ENCODE measurements at regions not wholly inside any gene's neighbourhood (a gene's known extent, or its start where the extent isn't known, plus 50 kb on each side); places are given as distances from the start of the nearest gene placed in this dataset.

DNA sequence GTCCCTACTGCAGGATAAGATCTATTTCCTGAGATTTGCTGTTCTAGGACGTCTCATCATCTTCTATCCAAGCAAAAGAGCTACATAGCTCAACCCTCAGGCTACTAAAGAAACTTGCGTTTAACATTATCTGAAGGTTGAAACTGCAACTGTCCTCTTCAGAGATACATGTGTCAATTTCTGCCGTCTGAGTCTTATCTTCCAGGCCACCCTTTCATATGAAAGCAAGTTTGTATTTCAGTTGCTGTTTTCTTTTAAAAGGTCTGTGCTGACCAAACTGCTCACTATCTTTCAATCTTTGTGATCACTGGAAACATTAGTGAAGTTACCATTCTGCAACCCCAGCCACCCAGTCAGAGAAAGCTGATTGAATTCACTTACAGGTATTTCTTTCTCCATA, 108.6 kb upstream of the RAB3GAP2 start:
- TF ChIP-seq, protein P1, sequence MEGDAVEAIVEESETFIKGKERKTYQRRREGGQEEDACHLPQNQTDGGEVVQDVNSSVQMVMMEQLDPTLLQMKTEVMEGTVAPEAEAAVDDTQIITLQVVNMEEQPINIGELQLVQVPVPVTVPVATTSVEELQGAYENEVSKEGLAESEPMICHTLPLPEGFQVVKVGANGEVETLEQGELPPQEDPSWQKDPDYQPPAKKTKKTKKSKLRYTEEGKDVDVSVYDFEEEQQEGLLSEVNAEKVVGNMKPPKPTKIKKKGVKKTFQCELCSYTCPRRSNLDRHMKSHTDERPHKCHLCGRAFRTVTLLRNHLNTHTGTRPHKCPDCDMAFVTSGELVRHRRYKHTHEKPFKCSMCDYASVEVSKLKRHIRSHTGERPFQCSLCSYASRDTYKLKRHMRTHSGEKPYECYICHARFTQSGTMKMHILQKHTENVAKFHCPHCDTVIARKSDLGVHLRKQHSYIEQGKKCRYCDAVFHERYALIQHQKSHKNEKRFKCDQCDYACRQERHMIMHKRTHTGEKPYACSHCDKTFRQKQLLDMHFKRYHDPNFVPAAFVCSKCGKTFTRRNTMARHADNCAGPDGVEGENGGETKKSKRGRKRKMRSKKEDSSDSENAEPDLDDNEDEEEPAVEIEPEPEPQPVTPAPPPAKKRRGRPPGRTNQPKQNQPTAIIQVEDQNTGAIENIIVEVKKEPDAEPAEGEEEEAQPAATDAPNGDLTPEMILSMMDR (IDR thresholded peaks at IDR 0.05; ENCODE audit: extremely low read depth, insufficient read depth, missing control alignments) = no peak
- no peak for DNase-seq (ENCODE audit: low spot score)
- in situ Hi-C loops (cut with MboI; ENCODE audit: low pct_unique_long_range_greater_than_20kb, low sequenced_read_pairs, unreplicated experiment) = no loop called here

DNA sequence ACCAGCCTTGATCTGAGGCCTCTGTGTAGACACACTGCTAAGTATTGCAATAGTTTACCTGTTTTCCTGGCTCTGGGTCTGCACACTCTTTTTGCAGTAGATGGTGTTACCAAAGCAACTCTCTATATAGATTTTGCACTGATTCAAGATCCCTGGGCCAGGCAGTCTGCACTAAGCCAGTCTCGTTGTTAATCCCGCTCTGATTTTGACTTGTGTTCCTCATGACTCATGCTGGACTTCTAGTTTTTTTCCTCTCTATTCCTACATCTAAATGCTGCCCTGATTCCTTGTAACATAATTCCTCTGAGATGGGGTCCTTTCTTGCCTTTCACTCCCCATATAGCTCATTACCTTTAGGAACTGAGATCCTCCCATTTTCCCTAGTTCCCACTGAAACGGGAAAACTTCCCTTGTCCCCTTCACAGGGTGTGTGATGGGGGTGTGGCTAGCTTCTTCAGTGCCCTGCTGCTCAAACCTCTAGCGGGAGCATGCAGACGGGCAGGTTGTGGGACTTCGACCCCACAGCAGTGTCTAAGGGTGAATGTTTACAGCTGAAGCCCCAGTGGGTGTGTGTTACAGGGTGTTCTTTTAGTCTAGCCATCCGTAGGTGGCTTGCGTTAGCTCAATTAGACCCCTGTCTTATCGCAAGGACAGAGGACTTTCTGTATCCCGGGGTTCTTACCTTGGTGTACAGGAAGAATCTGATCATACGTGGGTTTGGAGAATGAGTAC, 106.5 kb upstream of the RAB3GAP2 start:
- DNase-seq (ENCODE audit: low spot score) = no peak
- in situ Hi-C loops (cut with MboI; ENCODE audit: low pct_unique_long_range_greater_than_20kb, low sequenced_read_pairs, unreplicated experiment) = no loop called here
- TF ChIP-seq, protein P1 (IDR thresholded peaks at IDR 0.05; ENCODE audit: extremely low read depth, insufficient read depth, missing control alignments) = no peak

DNA sequence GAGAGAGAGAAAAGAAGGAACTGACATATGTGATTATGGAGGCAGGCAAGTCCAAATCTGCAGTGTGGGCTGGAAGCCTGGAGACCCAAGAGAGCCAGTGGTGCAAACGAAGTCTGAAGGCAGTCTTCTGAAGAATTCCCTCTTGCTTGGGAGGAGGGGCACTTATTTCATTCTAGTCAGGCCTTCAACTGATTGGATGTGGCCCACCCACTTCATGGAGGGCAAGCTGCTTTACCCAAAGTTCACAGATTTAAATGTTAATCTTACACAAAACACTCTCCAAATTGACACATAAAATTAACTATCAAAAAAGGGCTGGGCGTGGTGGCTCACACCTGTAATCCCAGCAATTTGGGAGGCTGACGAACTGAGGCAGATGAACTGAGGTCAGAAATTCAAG, 103.5 kb upstream of the RAB3GAP2 start:
- DNase-seq (ENCODE audit: low spot score) = no peak
- in situ Hi-C loops (cut with MboI; ENCODE audit: low pct_unique_long_range_greater_than_20kb, low sequenced_read_pairs, unreplicated experiment) = no loop called here
- TF ChIP-seq, protein P1 (IDR thresholded peaks at IDR 0.05; ENCODE audit: extremely low read depth, insufficient read depth, missing control alignments) = no peak

DNA sequence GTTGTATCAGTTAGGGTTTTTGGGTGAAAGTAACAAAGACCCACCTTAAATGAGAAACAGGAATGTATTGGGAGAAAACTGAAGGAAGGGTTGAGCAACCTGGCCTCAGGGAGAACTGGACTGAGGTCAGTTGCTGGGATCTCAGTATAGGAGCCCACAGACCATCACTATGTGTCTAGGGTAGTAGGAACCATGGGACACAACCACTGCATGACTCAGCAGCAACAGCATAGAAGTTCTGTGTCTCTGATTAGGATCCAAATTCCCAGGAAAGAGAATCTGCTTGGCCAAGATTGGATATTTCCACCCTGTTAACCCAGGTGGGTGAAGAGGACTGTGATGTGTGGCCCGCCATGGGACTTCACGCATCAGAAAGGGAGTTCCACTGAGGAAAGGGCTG, 102.2 kb upstream of the RAB3GAP2 start:
- in situ Hi-C loops (cut with MboI; ENCODE audit: low pct_unique_long_range_greater_than_20kb, low sequenced_read_pairs, unreplicated experiment) = no loop called here
- TF ChIP-seq, protein P1 (IDR thresholded peaks at IDR 0.05; ENCODE audit: extremely low read depth, insufficient read depth, missing control alignments) = no peak
- DNase-seq (ENCODE audit: low spot score) = no peak

DNA sequence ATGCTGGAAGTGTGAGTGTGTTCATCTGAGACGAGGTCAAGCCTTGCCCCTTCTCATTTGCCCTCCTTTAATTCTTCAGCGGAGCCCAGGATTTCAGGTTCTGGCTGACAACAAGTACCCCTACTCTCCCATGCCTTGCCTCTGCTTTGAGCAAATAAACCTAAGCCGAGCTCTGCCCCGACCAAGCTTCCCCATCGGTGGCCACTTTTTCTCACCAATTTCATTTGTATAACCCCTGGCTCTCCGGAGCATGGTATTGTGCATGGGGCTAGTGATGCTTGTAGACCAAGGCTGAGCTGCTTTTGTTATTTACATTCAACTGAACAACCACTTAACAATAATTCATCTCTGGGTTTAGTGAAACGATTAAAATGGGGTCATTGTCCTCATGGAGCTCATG, 100.2 kb upstream of the RAB3GAP2 start:
- no peak for DNase-seq (ENCODE audit: low spot score)
- TF ChIP-seq, protein P1 (IDR thresholded peaks at IDR 0.05; ENCODE audit: extremely low read depth, insufficient read depth, missing control alignments) = no peak
- in situ Hi-C loops (cut with MboI; ENCODE audit: low pct_unique_long_range_greater_than_20kb, low sequenced_read_pairs, unreplicated experiment) = no loop called here

DNA sequence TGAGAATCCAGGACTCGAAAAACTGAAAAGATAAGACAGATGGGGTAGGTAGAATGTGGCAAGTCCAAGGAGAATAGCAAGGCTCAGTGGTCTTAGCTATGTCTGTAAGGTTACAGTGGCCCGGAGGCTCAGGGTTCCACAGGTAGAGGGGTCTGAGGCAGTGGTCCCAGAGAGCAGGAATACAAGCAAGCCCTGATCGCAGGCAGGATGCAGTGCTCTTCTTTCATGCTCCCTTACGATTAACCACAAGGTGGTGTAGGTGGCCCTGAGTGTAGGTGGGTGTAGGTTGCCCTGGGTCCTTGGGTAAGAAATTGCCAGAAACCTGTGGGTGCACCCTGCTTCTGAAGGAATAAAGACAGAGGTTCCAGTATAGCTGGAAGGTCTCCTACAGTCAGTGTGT, 99.1 kb upstream of the RAB3GAP2 start:
- DNase-seq (ENCODE audit: low spot score) = no peak
- TF ChIP-seq, protein P1 (IDR thresholded peaks at IDR 0.05; ENCODE audit: extremely low read depth, insufficient read depth, missing control alignments) = no peak
- in situ Hi-C loops (cut with MboI; ENCODE audit: low pct_unique_long_range_greater_than_20kb, low sequenced_read_pairs, unreplicated experiment) = no loop called here
